ENCODE measurements at regions not wholly inside any gene's neighbourhood (a gene's known extent, or its start where the extent isn't known, plus 50 kb on each side); places are given as distances from the start of the nearest gene placed in this dataset.
"Not testable (repeated sequence)": the region's sequence is repeated elsewhere in the genome, so short reads cannot be mapped to it uniquely, and the experiment has no call there.

GRCh38 chrX:87098477-87098876 lies 419.1 kb upstream of the KLHL4 start:
- DNase-seq (ENCODE audit: extremely low read depth, low read depth) = no peak
- no peak for TF ChIP-seq CTCF (IDR thresholded peaks at IDR 0.05; ENCODE audit: low read depth, low read length)

- no peak for TF ChIP-seq CTCF (IDR thresholded peaks at IDR 0.05; ENCODE audit: low read depth, low read length)
- no peak for DNase-seq (ENCODE audit: extremely low read depth, low read depth)
Measured at GRCh38 chrX:87105131-87105530, 412.5 kb upstream of the KLHL4 start.

GRCh38 chrX:87110142-87110541 lies 407.5 kb upstream of the KLHL4 start:
- DNase-seq (ENCODE audit: extremely low read depth, low read depth) = no peak
- no peak for TF ChIP-seq CTCF (IDR thresholded peaks at IDR 0.05; ENCODE audit: low read depth, low read length)

- no peak for DNase-seq (ENCODE audit: extremely low read depth, low read depth)
- TF ChIP-seq CTCF (IDR thresholded peaks at IDR 0.05; ENCODE audit: low read depth, low read length) = no peak
Measured at GRCh38 chrX:87140800-87141483, 376.7 kb upstream of the KLHL4 start.

GRCh38 chrX:87160435-87161010 lies 357.1 kb upstream of the KLHL4 start:
- TF ChIP-seq CTCF (IDR thresholded peaks at IDR 0.05; ENCODE audit: low read depth, low read length) = no peak
- no peak for DNase-seq (ENCODE audit: extremely low read depth, low read depth)

- TF ChIP-seq CTCF (IDR thresholded peaks at IDR 0.05; ENCODE audit: low read depth, low read length) = no peak
- no peak for DNase-seq (ENCODE audit: extremely low read depth, low read depth)
Measured at GRCh38 chrX:87167841-87168240, 349.8 kb upstream of the KLHL4 start.

GRCh38 chrX:87178009-87178408 lies 339.6 kb upstream of the KLHL4 start:
- not testable (repeated sequence) for DNase-seq (ENCODE audit: extremely low read depth, low read depth)

Data from AG09319 (cell line).